ENCODE measurements at regions not wholly inside any gene's neighbourhood (a gene's known extent, or its start where the extent isn't known, plus 50 kb on each side); places are given as distances from the start of the nearest gene placed in this dataset.

DNA sequence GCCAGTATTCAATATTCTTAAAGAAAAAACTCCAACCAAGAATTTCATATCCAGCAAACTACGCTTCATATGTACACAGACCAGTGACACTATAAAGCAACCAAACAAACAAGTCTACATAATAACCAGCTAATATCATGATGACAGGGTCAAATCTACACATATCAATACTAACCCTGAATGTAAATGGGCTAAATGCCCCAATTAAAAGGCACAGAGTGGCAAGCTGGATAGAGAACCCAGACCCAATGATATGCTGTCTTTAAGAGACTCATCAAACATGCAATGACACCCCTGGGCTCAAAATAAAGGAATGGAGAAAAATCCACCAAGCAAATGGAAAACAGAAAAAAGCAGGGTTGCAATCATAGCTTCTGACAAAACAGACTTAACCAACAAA is 218.1 kb upstream of the NFE2L3 start:
- TF ChIP-seq, protein P1, sequence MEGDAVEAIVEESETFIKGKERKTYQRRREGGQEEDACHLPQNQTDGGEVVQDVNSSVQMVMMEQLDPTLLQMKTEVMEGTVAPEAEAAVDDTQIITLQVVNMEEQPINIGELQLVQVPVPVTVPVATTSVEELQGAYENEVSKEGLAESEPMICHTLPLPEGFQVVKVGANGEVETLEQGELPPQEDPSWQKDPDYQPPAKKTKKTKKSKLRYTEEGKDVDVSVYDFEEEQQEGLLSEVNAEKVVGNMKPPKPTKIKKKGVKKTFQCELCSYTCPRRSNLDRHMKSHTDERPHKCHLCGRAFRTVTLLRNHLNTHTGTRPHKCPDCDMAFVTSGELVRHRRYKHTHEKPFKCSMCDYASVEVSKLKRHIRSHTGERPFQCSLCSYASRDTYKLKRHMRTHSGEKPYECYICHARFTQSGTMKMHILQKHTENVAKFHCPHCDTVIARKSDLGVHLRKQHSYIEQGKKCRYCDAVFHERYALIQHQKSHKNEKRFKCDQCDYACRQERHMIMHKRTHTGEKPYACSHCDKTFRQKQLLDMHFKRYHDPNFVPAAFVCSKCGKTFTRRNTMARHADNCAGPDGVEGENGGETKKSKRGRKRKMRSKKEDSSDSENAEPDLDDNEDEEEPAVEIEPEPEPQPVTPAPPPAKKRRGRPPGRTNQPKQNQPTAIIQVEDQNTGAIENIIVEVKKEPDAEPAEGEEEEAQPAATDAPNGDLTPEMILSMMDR (IDR thresholded peaks at IDR 0.05; ENCODE audit: borderline replicate concordance, control extremely low read depth, extremely low read depth, insufficient read depth, missing control alignments), result no peak
- no peak for DNase-seq (ENCODE audit: low spot score)
- in situ Hi-C loops (cut with MboI; ENCODE audit: low sequenced_read_pairs, unreplicated experiment), result no loop called here

GRCh38 chr7:25940086-25940906 is 211.7 kb upstream of the NFE2L3 start:
- DNase-seq (ENCODE audit: low spot score), result no peak
- TF ChIP-seq, protein P1 (IDR thresholded peaks at IDR 0.05; ENCODE audit: borderline replicate concordance, control extremely low read depth, extremely low read depth, insufficient read depth, missing control alignments), result no peak
- in situ Hi-C loops (cut with MboI; ENCODE audit: low sequenced_read_pairs, unreplicated experiment), result no loop called here

DNA sequence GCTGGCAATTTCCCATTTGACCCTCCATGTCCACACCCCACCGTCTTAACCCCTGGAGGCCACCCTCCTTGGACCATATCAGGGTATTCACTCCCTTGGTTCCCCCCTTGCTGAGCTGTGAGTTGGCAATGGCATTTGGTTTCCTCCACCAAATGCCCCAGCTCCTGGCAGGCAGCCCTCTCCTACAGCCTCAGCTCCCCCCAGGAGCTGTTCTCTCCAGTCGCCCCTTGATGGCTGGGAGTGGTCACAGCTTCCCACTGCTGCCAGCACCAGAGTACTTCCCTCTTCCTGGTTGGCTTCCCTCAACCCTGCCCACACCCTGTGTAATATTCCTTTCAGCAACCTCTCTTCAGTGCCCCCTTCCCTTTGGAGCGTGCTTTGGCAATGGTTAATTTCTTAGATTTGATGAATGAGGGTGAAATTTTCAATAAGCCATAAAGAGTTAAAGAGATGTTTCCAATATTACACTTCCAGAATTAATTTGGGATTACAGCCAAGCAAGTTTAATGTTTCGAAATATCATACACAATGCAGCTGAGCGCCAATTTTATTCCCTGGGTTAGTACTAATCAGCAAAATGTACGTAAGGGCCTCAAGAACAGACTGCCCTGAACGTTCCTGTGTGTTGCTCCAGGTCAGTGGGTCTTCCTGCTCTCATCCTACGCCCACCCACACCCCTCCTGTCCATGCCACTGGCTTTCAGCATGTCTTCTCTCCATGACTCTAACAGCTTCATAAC is 207.1 kb upstream of the NFE2L3 start:
- DNase-seq (ENCODE audit: low spot score), result no peak
- in situ Hi-C loops (cut with MboI; ENCODE audit: low sequenced_read_pairs, unreplicated experiment), result no loop called here

DNA sequence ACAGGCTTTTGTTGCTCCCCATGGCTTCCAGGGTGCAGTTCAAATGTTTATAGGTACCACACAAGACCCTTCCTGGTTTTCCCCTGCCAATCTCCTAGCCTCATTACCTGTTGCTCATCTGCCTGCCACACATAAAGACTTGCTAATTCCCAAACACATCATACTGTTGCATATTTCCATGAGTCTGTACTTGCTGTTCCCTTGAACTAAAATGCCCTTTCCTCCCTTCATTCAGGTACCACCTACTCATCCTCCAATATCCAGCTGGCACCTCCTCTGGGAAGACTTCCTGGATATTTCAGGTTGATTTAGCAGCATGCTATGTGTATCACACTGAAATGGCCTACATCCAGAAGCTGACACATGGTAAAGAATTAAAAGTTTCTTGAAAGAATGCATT is 206.4 kb upstream of the NFE2L3 start:
- in situ Hi-C loops (cut with MboI; ENCODE audit: low sequenced_read_pairs, unreplicated experiment), result no loop called here
- no peak for DNase-seq (ENCODE audit: low spot score)
- TF ChIP-seq, protein P1 (IDR thresholded peaks at IDR 0.05; ENCODE audit: borderline replicate concordance, control extremely low read depth, extremely low read depth, insufficient read depth, missing control alignments), result no peak

More for the DNA sequence above, 207.1 kb upstream of the NFE2L3 start:
- TF ChIP-seq, protein P1 (IDR thresholded peaks at IDR 0.05; ENCODE audit: borderline replicate concordance, control extremely low read depth, extremely low read depth, insufficient read depth, missing control alignments), result no peak

GRCh38 chr7:25946181-25946580 is 205.8 kb upstream of the NFE2L3 start:
- TF ChIP-seq, protein P1 (IDR thresholded peaks at IDR 0.05; ENCODE audit: borderline replicate concordance, control extremely low read depth, extremely low read depth, insufficient read depth, missing control alignments), result no peak
- in situ Hi-C loops (cut with MboI; ENCODE audit: low sequenced_read_pairs, unreplicated experiment), result no loop called here

DNA sequence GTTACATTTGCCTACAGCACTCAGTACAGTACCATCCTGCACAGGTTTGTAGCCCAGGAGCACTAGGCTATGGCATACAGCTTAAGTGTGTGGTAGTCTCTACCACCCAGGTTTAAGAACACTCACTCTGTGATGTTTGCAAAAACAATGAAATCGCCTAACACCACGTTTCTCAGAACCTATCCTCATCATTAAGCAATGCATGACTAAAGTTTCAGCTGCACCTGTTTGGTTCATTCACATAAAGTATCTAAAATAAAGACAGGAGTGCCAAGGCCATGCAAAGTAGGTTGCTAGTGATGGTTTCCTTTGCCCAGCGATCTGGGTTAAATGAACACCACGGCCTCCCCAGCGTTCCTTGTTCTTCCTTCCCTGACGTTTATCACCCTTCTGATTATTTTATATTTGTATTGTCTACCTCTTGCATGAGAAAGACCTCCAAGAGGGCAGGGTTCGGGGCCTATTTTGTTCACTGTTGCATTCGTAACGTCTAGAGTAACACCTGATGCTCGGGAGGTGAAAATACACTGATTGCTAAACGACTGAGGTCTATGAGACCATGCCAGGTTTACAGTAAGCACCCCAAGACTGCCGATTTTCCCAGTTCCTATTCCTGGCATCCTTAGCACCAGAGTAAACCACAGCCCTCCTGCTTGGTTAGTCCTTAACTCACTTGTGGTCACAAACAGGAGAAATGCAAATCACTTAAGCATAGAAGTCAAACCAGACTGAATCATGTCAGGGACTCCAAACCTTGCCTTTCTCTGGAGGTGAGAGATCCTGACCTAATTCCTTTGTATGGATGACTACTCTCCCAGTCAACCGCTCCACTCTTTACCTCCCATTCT is 204.1 kb upstream of the NFE2L3 start:
- TF ChIP-seq, protein P1 (IDR thresholded peaks at IDR 0.05; ENCODE audit: borderline replicate concordance, control extremely low read depth, extremely low read depth, insufficient read depth, missing control alignments), result no peak
- in situ Hi-C loops (cut with MboI; ENCODE audit: low sequenced_read_pairs, unreplicated experiment), result no loop called here
- no peak for DNase-seq (ENCODE audit: low spot score)

More at GRCh38 chr7:25946181-25946580, 205.8 kb upstream of the NFE2L3 start:
- DNase-seq (ENCODE audit: low spot score), result no peak
